ENCODE measurements at regions not wholly inside any gene's neighbourhood (a gene's known extent, or its start where the extent isn't known, plus 50 kb on each side); places are given as distances from the start of the nearest gene placed in this dataset.

GRCh38 chr4:60209588-60209987 lies 990.5 kb upstream of the ADGRL3 start:
- H3K36me3 ChIP-seq (ENCODE audit: control insufficient read depth, insufficient read depth, low read length): no peaks in the 10 kb centered on the region
- CTCF ChIA-PET: interaction anchor here (1.3 kb wide), 1 partner anchor 9 kb away, joined by 4 read pairs; no protein-coding TSS in a partner anchor
- H3K27me3 ChIP-seq (ENCODE audit: control insufficient read depth, insufficient read depth, low read length): no peaks in the 10 kb centered on the region
- no peak overlapping the region for H3K4me3 ChIP-seq (ENCODE audit: low read depth, low read length)
- TF ChIP-seq CTCF (IDR thresholded peaks at IDR 0.05; ENCODE audit: insufficient read depth, low read depth, low read length): no peak
- POLR2A ChIA-PET: no interaction called here
- no peak for DNase-seq (ENCODE audit: low read depth)

GRCh38 chr4:60215906-60216305 lies 984.2 kb upstream of the ADGRL3 start:
- no peaks in the 10 kb centered on the region for H3K27me3 ChIP-seq (ENCODE audit: control insufficient read depth, insufficient read depth, low read length)
- DNase-seq (ENCODE audit: low read depth): no peak
- POLR2A ChIA-PET: no interaction called here
- CTCF ChIA-PET: no interaction called here
- H3K36me3 ChIP-seq (ENCODE audit: control insufficient read depth, insufficient read depth, low read length): no peaks in the 10 kb centered on the region
- H3K4me3 ChIP-seq (ENCODE audit: low read depth, low read length): no peak overlapping the region
- no peak for TF ChIP-seq CTCF (IDR thresholded peaks at IDR 0.05; ENCODE audit: insufficient read depth, low read depth, low read length)

- DNase-seq (ENCODE audit: low read depth): no peak
- TF ChIP-seq CTCF (IDR thresholded peaks at IDR 0.05; ENCODE audit: insufficient read depth, low read depth, low read length): no peak
- POLR2A ChIA-PET: no interaction called here
- CTCF ChIA-PET: no interaction called here
- H3K27me3 ChIP-seq (ENCODE audit: control insufficient read depth, insufficient read depth, low read length): no peaks in the 10 kb centered on the region
- no peak overlapping the region for H3K4me3 ChIP-seq (ENCODE audit: low read depth, low read length)
- H3K36me3 ChIP-seq (ENCODE audit: control insufficient read depth, insufficient read depth, low read length): no peaks in the 10 kb centered on the region
Measured at GRCh38 chr4:60216752-60217151, 983.4 kb upstream of the ADGRL3 start.

GRCh38 chr4:60221866-60222265 lies 978.3 kb upstream of the ADGRL3 start:
- CTCF ChIA-PET: interaction anchor here (1.2 kb wide), 1 partner anchor 21 kb away, joined by 4 read pairs; no protein-coding TSS in a partner anchor
- DNase-seq (ENCODE audit: low read depth): no peak
- POLR2A ChIA-PET: no interaction called here
- H3K27me3 ChIP-seq (ENCODE audit: control insufficient read depth, insufficient read depth, low read length): no peaks in the 10 kb centered on the region
- no peak overlapping the region for H3K4me3 ChIP-seq (ENCODE audit: low read depth, low read length)
- no peak for TF ChIP-seq CTCF (IDR thresholded peaks at IDR 0.05; ENCODE audit: insufficient read depth, low read depth, low read length)
- no peaks in the 10 kb centered on the region for H3K36me3 ChIP-seq (ENCODE audit: control insufficient read depth, insufficient read depth, low read length)

GRCh38 chr4:60223208-60223923 lies 976.8 kb upstream of the ADGRL3 start:
- H3K36me3 ChIP-seq (ENCODE audit: control insufficient read depth, insufficient read depth, low read length): no peaks in the 10 kb centered on the region
- DNase-seq (ENCODE audit: low read depth): no peak
- H3K4me3 ChIP-seq (ENCODE audit: low read depth, low read length): no peak overlapping the region
- no peaks in the 10 kb centered on the region for H3K27me3 ChIP-seq (ENCODE audit: control insufficient read depth, insufficient read depth, low read length)
- no peak for TF ChIP-seq CTCF (IDR thresholded peaks at IDR 0.05; ENCODE audit: insufficient read depth, low read depth, low read length)
- CTCF ChIA-PET: no interaction called here
- POLR2A ChIA-PET: no interaction called here
